HepG2 (cell line): ENCODE measurements at regions not wholly inside any gene's neighbourhood (a gene's known extent, or its start where the extent isn't known, plus 50 kb on each side); places are given as distances from the start of the nearest gene placed in this dataset.

Source experiments
- ATAC-seq: fragments of 200-7000 bp; cut with Tn5 transposase; 3 replicates; pipeline ENCODE4 v1.9.1; 2020; ENCODE audit warnings: mild to moderate bottlenecking, moderate library complexity
- BruUV-seq: library from RNA; stranded (reverse); fragments of 400-500 nt; replicated peaks from 2 replicates; lab custom pipeline; 2021; lab: Mats Ljungman, UMichigan
- CTCF ChIA-PET: fragments of 300-600 bp; formaldehyde crosslinking; extraction: SDS; loops from one replicate; lab custom pipeline; 2021; ENCODE audit warnings: low total read pairs, inconsistent platforms, low intra/inter-chr PET ratio; lab: Yijun Ruan, JAX
- POLR2A ChIA-PET: fragments of 350-600 bp; sonication (Branson Sonifier 250); formaldehyde crosslinking; loops from one replicate; lab custom pipeline; 2020; ENCODE audit warnings: antibody characterized with exemption, inconsistent platforms; lab: Yijun Ruan, JAX
- DNase-seq: peaks from one replicate; pipeline ENCODE4 v3.0.0-alpha.2; 2015; ENCODE audit warnings: low spot score
- FAIRE-seq: peaks from 3 replicates; lab custom pipeline; 2011; peaks lifted over from hg19 to GRCh38; lab: Jason Lieb, UNC
- H2AFZ ChIP-seq: one replicate; pipeline ENCODE4 v1.6.1; 2011; ENCODE audit warnings: low read length, inconsistent platforms
- H3K27ac ChIP-seq: fragments of 300-600 bp; 3 replicates; pipeline ENCODE4 v1.8.0; 2011; ENCODE audit warnings: mixed run types, mild to moderate bottlenecking, mixed read lengths, low read length, inconsistent platforms; ENCODE audit not compliant: insufficient read depth; ENCODE audit errors: extremely low read length
- H3K27me3 ChIP-seq, 2 experiments: fragments of 200-600 bp in 1 of 2; 2 replicates in 1 of 2; 3 replicates in 1 of 2; pipeline versions ENCODE4 v1.6.0 to v1.8.0; 2011; ENCODE audit warnings: low read length in 2 of 2, mild to moderate bottlenecking in 2 of 2, moderate library complexity in 2 of 2, inconsistent platforms in 1 of 2; ENCODE audit not compliant: insufficient read depth in 2 of 2, control insufficient read depth in 1 of 2
- H3K36me3 ChIP-seq, 2 experiments: fragments of 200-600 bp in 1 of 2; replicated peaks in 1 of 2; 2 replicates in 1 of 2; 3 replicates in 1 of 2; pipeline versions ENCODE4 v1.5.1 to v1.8.0; 2011; ENCODE audit warnings: low read length in 2 of 2, inconsistent platforms in 1 of 2; ENCODE audit not compliant: insufficient read depth in 2 of 2, control insufficient read depth in 1 of 2
- H3K4me1 ChIP-seq: 2 replicates; pipeline ENCODE4 v1.5.1; 2012; ENCODE audit warnings: low read length, inconsistent platforms; ENCODE audit not compliant: insufficient read depth
- H3K4me2 ChIP-seq: 2 replicates; pipeline ENCODE4 v1.6.0; 2011; ENCODE audit warnings: low read depth, low read length, inconsistent platforms
- H3K4me3 ChIP-seq, 3 experiments: fragments of 200-600 bp in 1 of 3; sonication (generic), shearing (Covaris generic) in 1 of 3; replicated peaks in 1 of 3; 2 replicates each; pipeline ENCODE4 v1.5.1; 2011 to 2016; ENCODE audit warnings: low read length in 3 of 3, inconsistent platforms in 2 of 3, low read depth in 2 of 3, mild to moderate bottlenecking in 2 of 3, control low read depth in 1 of 3, mixed read lengths in 1 of 3; ENCODE audit not compliant: insufficient read depth in 1 of 3
- H3K79me2 ChIP-seq: one replicate; pipeline ENCODE4 v1.6.1; 2011; ENCODE audit warnings: low read length, inconsistent platforms; ENCODE audit not compliant: insufficient read depth
- H3K9ac ChIP-seq: 2 replicates; pipeline ENCODE4 v1.6.0; 2011; ENCODE audit warnings: mild to moderate bottlenecking, low read depth, low read length, inconsistent platforms; ENCODE audit not compliant: insufficient read depth
- H3K9me3 ChIP-seq: 2 replicates; pipeline ENCODE4 v1.5.1; 2012; ENCODE audit warnings: mild to moderate bottlenecking, low read length
- H4K20me1 ChIP-seq: 2 replicates; pipeline ENCODE4 v1.6.0; 2011; ENCODE audit warnings: inconsistent platforms, mild to moderate bottlenecking, low read length, moderate library complexity; ENCODE audit not compliant: insufficient read depth
- EP300 ChIP-seq, 3 experiments: sonication (generic) in 1 of 3; formaldehyde crosslinking in 1 of 3; IDR thresholded peaks; 2 replicates each; pipeline versions ENCODE4 v1.5.1 to v1.6.1; 2011 to 2020; ENCODE audit warnings: low read depth in 2 of 3, low read length in 2 of 3, borderline replicate concordance in 1 of 3, improper control_type of control experiment in 1 of 3, mild to moderate bottlenecking in 1 of 3, missing genetic modification reagents in 1 of 3, moderate library complexity in 1 of 3
- KAT8 ChIP-seq: IDR thresholded peaks from 2 replicates; pipeline ENCODE4 v1.6.1; 2016; ENCODE audit warnings: missing genetic modification reagents, missing compliant biosample characterization
- MIXL1 ChIP-seq: IDR thresholded peaks from 2 replicates; pipeline ENCODE4 v1.6.1; 2016
- NBN ChIP-seq: fragments of 450-650 bp; conservative IDR thresholded peaks from 2 replicates; pipeline ENCODE4 v1.6.1; 2017
- POLR2G ChIP-seq: fragments of 200-400 bp; formaldehyde crosslinking; IDR thresholded peaks from 2 replicates; pipeline ENCODE4 v1.6.1; 2018; ENCODE audit warnings: mild to moderate bottlenecking, low read depth, low read length, moderate library complexity
- SOX13 ChIP-seq, 3 experiments: fragments of 450-650 bp in 1 of 3; sonication (generic) in 1 of 3; formaldehyde crosslinking in 1 of 3; IDR thresholded peaks in 2 of 3; conservative IDR thresholded peaks in 1 of 3; 2 replicates each; pipeline versions ENCODE4 v1.5.0 to v1.6.1; 2016 to 2020; ENCODE audit warnings: antibody characterized with exemption in 1 of 3, mild to moderate bottlenecking in 1 of 3, missing compliant biosample characterization in 1 of 3, missing genetic modification reagents in 1 of 3, moderate library complexity in 1 of 3
- ZBTB7B ChIP-seq: sonication (generic); formaldehyde crosslinking; IDR thresholded peaks from 2 replicates; pipeline ENCODE4 v1.4.0; 2020; ENCODE audit warnings: missing genetic modification reagents
- WGBS: methylation state at CpG from one replicate; pipeline ENCODE4 v1.1.6; 2017; ENCODE audit warnings: low lambda C conversion rate; 5-methylcytosine and 5-hydroxymethylcytosine counted together
- in situ Hi-C: cut with HindIII; loops from 2 replicates; pipeline ENCODE4 v1.10.0; 2017; ENCODE audit warnings: low pct_unique_long_range_greater_than_20kb; ENCODE audit not compliant: extremely low pct_ligation_motif_present
- intact Hi-C: fragments of 100-400 bp; cut with micrococcal nuclease; formaldehyde crosslinking; loops from one replicate; pipeline ENCODE4 v1.10.0; 2022; ENCODE audit not compliant: unreplicated experiment
- TF ChIP-seq, protein P1 (sequence below): sonication (generic); formaldehyde crosslinking; IDR thresholded peaks from 2 replicates; pipeline ENCODE4 v1.4.0; 2020; ENCODE audit warnings: missing genetic modification reagents
- TF ChIP-seq, protein P2 (sequence below): sonication (generic); formaldehyde crosslinking; conservative IDR thresholded peaks from 2 replicates; pipeline ENCODE4 v1.4.0; 2020; ENCODE audit warnings: missing genetic modification reagents
- TF ChIP-seq, protein P3 (sequence below): sonication (generic); formaldehyde crosslinking; IDR thresholded peaks from 2 replicates; pipeline ENCODE4 v1.5.0; 2020; ENCODE audit warnings: mild to moderate bottlenecking, missing genetic modification reagents, borderline replicate concordance

DNA sequence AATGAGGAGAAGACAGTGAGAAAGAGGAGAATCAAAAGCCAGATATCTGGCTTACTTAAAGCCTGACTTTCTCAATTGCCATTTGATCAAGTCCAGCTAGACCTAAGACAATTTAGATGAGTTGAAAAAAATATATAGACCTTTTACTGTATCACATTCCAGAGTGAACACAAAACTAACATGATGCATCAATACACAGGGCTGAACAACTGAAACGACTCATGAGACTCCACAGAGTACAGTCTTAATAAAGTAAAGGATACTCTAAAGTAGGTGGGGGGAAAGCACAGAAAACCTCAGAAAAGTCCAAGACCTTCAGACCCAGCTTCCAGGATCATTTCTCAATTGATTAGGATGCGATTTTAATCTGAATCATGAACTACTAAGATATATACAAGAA lies 95.3 kb upstream of the OR9G4 start:
- H3K4me2 ChIP-seq, result no peak overlapping the region
- intact Hi-C loops, result no loop called here

More for the DNA sequence above, 95.3 kb upstream of the OR9G4 start:
- Histone ChIP-seq H4K20me1 (no peaks in the 10 kb centered on the region), H3K27me3 (peaks cover 0 to 7% of the 10 kb centered on the region in 2 experiments; a peak in 1 of 5 replicates), H2AFZ (no peak overlapping the region), H3K9ac (no peak overlapping the region), H3K79me2 (no peaks in the 10 kb centered on the region), H3K4me3 (no peak overlapping the region), H3K4me1 (no peaks in the 10 kb centered on the region), H3K9me3 (no peaks in the 10 kb centered on the region), H3K36me3 (no peaks in the 10 kb centered on the region), H3K27ac (no peak overlapping the region)
- no peak for DNase-seq
- no peak for TF ChIP-seq SOX13 (IDR thresholded peaks at IDR 0.05)
- TF ChIP-seq SOX13 (CRISPR knock-in tag; conservative IDR thresholded peaks at IDR 0.05 in 1 of 2, IDR thresholded peaks at IDR 0.05 in 1 of 2), result no peak
- TF ChIP-seq, protein P1, sequence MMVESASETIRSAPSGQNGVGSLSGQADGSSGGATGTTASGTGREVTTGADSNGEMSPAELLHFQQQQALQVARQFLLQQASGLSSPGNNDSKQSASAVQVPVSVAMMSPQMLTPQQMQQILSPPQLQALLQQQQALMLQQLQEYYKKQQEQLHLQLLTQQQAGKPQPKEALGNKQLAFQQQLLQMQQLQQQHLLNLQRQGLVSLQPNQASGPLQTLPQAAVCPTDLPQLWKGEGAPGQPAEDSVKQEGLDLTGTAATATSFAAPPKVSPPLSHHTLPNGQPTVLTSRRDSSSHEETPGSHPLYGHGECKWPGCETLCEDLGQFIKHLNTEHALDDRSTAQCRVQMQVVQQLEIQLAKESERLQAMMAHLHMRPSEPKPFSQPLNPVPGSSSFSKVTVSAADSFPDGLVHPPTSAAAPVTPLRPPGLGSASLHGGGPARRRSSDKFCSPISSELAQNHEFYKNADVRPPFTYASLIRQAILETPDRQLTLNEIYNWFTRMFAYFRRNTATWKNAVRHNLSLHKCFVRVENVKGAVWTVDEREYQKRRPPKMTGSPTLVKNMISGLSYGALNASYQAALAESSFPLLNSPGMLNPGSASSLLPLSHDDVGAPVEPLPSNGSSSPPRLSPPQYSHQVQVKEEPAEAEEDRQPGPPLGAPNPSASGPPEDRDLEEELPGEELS (CRISPR knock-in tag), result no peak
- no peak for TF ChIP-seq KAT8
- TF ChIP-seq EP300 (IDR thresholded peaks at IDR 0.05; ENCODE audit: low read depth in 2 of 2, low read length in 2 of 2), result no peak
- no peak for TF ChIP-seq EP300 (CRISPR knock-in tag; IDR thresholded peaks at IDR 0.05; ENCODE audit: borderline replicate concordance)
- TF ChIP-seq, protein P2, sequence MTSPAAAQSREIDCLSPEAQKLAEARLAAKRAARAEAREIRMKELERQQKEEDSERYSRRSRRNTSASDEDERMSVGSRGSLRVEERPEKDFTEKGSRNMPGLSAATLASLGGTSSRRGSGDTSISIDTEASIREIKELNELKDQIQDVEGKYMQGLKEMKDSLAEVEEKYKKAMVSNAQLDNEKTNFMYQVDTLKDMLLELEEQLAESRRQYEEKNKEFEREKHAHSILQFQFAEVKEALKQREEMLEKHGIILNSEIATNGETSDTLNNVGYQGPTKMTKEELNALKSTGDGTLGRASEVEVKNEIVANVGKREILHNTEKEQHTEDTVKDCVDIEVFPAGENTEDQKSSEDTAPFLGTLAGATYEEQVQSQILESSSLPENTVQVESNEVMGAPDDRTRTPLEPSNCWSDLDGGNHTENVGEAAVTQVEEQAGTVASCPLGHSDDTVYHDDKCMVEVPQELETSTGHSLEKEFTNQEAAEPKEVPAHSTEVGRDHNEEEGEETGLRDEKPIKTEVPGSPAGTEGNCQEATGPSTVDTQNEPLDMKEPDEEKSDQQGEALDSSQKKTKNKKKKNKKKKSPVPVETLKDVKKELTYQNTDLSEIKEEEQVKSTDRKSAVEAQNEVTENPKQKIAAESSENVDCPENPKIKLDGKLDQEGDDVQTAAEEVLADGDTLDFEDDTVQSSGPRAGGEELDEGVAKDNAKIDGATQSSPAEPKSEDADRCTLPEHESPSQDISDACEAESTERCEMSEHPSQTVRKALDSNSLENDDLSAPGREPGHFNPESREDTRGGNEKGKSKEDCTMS (CRISPR knock-in tag), result no peak
- no peak for TF ChIP-seq ZBTB7B (CRISPR knock-in tag)
- no peak for TF ChIP-seq MIXL1 (CRISPR knock-in tag)
- TF ChIP-seq, protein P3, sequence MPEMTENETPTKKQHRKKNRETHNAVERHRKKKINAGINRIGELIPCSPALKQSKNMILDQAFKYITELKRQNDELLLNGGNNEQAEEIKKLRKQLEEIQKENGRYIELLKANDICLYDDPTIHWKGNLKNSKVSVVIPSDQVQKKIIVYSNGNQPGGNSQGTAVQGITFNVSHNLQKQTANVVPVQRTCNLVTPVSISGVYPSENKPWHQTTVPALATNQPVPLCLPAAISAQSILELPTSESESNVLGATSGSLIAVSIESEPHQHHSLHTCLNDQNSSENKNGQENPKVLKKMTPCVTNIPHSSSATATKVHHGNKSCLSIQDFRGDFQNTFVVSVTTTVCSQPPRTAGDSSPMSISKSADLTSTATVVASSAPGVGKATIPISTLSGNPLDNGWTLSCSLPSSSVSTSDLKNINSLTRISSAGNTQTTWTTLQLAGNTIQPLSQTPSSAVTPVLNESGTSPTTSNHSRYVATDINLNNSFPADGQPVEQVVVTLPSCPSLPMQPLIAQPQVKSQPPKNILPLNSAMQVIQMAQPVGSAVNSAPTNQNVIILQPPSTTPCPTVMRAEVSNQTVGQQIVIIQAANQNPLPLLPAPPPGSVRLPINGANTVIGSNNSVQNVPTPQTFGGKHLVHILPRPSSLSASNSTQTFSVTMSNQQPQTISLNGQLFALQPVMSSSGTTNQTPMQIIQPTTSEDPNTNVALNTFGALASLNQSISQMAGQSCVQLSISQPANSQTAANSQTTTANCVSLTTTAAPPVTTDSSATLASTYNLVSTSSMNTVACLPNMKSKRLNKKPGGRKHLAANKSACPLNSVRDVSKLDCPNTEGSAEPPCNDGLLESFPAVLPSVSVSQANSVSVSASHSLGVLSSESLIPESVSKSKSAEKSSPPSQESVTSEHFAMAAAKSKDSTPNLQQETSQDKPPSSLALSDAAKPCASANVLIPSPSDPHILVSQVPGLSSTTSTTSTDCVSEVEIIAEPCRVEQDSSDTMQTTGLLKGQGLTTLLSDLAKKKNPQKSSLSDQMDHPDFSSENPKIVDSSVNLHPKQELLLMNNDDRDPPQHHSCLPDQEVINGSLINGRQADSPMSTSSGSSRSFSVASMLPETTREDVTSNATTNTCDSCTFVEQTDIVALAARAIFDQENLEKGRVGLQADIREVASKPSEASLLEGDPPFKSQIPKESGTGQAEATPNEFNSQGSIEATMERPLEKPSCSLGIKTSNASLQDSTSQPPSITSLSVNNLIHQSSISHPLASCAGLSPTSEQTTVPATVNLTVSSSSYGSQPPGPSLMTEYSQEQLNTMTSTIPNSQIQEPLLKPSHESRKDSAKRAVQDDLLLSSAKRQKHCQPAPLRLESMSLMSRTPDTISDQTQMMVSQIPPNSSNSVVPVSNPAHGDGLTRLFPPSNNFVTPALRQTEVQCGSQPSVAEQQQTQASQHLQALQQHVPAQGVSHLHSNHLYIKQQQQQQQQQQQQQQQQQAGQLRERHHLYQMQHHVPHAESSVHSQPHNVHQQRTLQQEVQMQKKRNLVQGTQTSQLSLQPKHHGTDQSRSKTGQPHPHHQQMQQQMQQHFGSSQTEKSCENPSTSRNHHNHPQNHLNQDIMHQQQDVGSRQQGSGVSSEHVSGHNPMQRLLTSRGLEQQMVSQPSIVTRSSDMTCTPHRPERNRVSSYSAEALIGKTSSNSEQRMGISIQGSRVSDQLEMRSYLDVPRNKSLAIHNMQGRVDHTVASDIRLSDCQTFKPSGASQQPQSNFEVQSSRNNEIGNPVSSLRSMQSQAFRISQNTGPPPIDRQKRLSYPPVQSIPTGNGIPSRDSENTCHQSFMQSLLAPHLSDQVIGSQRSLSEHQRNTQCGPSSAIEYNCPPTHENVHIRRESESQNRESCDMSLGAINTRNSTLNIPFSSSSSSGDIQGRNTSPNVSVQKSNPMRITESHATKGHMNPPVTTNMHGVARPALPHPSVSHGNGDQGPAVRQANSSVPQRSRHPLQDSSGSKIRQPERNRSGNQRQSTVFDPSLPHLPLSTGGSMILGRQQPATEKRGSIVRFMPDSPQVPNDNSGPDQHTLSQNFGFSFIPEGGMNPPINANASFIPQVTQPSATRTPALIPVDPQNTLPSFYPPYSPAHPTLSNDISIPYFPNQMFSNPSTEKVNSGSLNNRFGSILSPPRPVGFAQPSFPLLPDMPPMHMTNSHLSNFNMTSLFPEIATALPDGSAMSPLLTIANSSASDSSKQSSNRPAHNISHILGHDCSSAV (CRISPR knock-in tag), result no peak
- TF ChIP-seq NBN, result no peak
- TF ChIP-seq POLR2G, result no peak
- 0% methylated on average over 2 of the region's 2 CpGs for WGBS
- no TSS peak for BruUV-seq
- in situ Hi-C loops, result loop anchor here (5.0 to 10.0 kb wide), 3 partner anchors 281 to 511 kb away; no protein-coding TSS in a partner anchor
- ChIA-PET CTCF (interaction anchor here (2.0 kb wide), 1 partner anchor 406 kb away, joined by 7 read pairs; no protein-coding TSS in a partner anchor), POLR2A (no interaction called here)
- ATAC-seq, result no peak
- no peak for FAIRE-seq
